NT2/D1 (cell line): ENCODE measurements at regions not wholly inside any gene's neighbourhood (a gene's known extent, or its start where the extent isn't known, plus 50 kb on each side); places are given as distances from the start of the nearest gene placed in this dataset.

Source experiments
- YY1 ChIP-seq: IDR thresholded peaks from 2 replicates; pipeline ENCODE4 v1.6.1; 2011; ENCODE audit not compliant: insufficient read length, insufficient read depth
- ZNF274 ChIP-seq: IDR thresholded peaks from 2 replicates; pipeline ENCODE4 v1.6.1; 2011; ENCODE audit warnings: mild to moderate bottlenecking, low read depth, low read length

- TF ChIP-seq ZNF274 (no peak), YY1 (no peak)
Measured at GRCh38 chr9:13814647-13815400, 499.1 kb downstream of the NFIB start.
